ENCODE measurements at regions not wholly inside any gene's neighbourhood (a gene's known extent, or its start where the extent isn't known, plus 50 kb on each side); places are given as distances from the start of the nearest gene placed in this dataset.

DNA sequence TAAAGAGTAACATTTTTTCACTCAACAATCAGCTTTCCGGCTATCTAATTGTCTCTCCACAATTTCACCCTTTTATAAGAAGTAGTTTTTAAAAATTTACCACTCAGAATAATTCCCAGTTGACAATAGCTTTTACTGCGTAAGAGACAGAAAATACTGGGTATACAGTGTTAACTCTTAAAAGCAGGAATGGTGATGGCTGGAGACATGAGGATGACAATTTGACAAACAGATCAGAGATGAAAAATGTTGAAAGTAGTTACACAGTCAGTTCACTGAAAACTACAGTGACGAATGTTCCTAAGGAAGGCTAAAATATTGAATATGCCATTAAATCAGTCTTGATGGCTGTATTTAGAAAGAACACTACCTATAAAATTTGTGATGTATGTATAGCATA is 1146.8 kb upstream of the B3GALT2 start:
- TF ChIP-seq EZH2 (IDR thresholded peaks at IDR 0.05): no peak
- H3K9me3 Mint-ChIP-seq: no peaks in the 10 kb centered on the region
- Histone ChIP-seq H3K4me1 (no peaks in the 10 kb centered on the region), H3K36me3 (no peaks in the 10 kb centered on the region), H3K4me2 (no peak overlapping the region), H3F3A (ENCODE audit: low read depth) (no peaks in the 10 kb centered on the region), H3K4me3 (no peak overlapping the region), H3K27me3 (no peaks in the 10 kb centered on the region), H3K79me2 (ENCODE audit: low read depth) (no peaks in the 10 kb centered on the region), H4K20me1 (ENCODE audit: low read depth) (no peaks in the 10 kb centered on the region), H2AFZ (replicated peaks) (no peak overlapping the region), H3K9me3 (ENCODE audit: low read depth) (no peaks in the 10 kb centered on the region), H3K9ac (no peak overlapping the region), H3K27ac (no peak overlapping the region)
- no peak overlapping the region for H3K4me3 Mint-ChIP-seq
- H3K27me3 Mint-ChIP-seq (ENCODE audit: insufficient read depth, low read depth): no peaks in the 10 kb centered on the region
- H3K4me1 Mint-ChIP-seq: no peaks in the 10 kb centered on the region
- no peak overlapping the region for H3K27ac Mint-ChIP-seq
- DNase-seq (ENCODE audit: low spot score): no peak
- no peaks in the 10 kb centered on the region for H3K36me3 Mint-ChIP-seq

DNA sequence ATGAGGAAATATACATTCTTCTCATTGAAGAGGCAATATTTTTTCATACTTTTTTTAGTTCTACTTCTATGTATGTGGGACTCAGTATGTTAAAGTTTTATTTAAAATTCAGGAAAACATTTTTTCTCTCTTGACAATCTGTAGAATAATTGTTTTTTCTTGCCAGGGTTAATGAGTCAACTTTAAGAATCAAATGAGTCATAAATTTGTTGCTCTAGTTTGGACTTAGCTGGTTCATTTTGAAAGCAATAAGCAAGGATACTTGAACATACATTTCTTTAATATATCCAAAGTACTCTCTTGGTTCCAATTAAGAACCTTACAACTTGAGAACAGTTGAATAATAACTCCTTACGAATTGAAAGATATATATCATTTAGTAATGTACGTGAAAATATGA is 1145.3 kb upstream of the B3GALT2 start:
- Histone ChIP-seq H3K4me1 (no peaks in the 10 kb centered on the region), H3K36me3 (no peaks in the 10 kb centered on the region), H3K9me3 (ENCODE audit: low read depth) (no peaks in the 10 kb centered on the region), H3K9ac (no peak overlapping the region), H3K27me3 (no peaks in the 10 kb centered on the region), H3K79me2 (ENCODE audit: low read depth) (no peaks in the 10 kb centered on the region), H3K4me2 (no peak overlapping the region), H2AFZ (replicated peaks) (no peak overlapping the region), H3K4me3 (no peak overlapping the region), H4K20me1 (ENCODE audit: low read depth) (no peaks in the 10 kb centered on the region), H3F3A (ENCODE audit: low read depth) (no peaks in the 10 kb centered on the region), H3K27ac (no peak overlapping the region)
- no peak for TF ChIP-seq EZH2 (IDR thresholded peaks at IDR 0.05)
- TF ChIP-seq, protein P1, sequence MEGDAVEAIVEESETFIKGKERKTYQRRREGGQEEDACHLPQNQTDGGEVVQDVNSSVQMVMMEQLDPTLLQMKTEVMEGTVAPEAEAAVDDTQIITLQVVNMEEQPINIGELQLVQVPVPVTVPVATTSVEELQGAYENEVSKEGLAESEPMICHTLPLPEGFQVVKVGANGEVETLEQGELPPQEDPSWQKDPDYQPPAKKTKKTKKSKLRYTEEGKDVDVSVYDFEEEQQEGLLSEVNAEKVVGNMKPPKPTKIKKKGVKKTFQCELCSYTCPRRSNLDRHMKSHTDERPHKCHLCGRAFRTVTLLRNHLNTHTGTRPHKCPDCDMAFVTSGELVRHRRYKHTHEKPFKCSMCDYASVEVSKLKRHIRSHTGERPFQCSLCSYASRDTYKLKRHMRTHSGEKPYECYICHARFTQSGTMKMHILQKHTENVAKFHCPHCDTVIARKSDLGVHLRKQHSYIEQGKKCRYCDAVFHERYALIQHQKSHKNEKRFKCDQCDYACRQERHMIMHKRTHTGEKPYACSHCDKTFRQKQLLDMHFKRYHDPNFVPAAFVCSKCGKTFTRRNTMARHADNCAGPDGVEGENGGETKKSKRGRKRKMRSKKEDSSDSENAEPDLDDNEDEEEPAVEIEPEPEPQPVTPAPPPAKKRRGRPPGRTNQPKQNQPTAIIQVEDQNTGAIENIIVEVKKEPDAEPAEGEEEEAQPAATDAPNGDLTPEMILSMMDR (IDR thresholded peaks at IDR 0.05): no peak
- no peak for TF ChIP-seq EZH2phosphoT487 (IDR thresholded peaks at IDR 0.05)
- no peak for DNase-seq (ENCODE audit: low spot score)
- Mint-ChIP-seq H3K4me1 (no peaks in the 10 kb centered on the region), H3K4me3 (no peak overlapping the region), H3K27me3 (ENCODE audit: insufficient read depth, low read depth) (no peaks in the 10 kb centered on the region), H3K36me3 (no peaks in the 10 kb centered on the region), H3K9me3 (no peaks in the 10 kb centered on the region), H3K27ac (no peak overlapping the region)

DNA sequence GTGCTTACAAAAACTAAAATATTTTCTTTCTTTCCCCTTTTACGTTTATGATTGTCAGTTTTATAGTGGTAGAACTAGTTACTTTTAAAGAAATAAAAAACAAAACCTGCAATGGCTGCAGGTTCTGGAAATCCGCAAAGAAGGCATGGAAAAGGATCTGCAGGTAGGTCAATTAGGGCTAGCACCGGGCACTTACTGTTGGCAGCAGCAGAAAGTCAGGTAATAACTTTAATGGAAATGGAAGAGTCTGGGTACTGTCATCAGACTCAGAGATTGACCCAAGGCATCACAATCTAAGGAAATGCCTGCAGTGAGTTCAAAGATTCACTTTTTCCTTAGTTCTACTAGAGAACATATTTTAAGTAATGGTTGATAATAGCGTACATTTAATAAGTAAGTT is 1136.3 kb upstream of the B3GALT2 start:
- Histone ChIP-seq H4K20me1 (ENCODE audit: low read depth) (no peaks in the 10 kb centered on the region), H3K27me3 (no peaks in the 10 kb centered on the region), H3K27ac (no peak overlapping the region), H2AFZ (replicated peaks) (no peak overlapping the region), H3K4me3 (no peak overlapping the region), H3K4me2 (no peak overlapping the region), H3F3A (ENCODE audit: low read depth) (no peaks in the 10 kb centered on the region), H3K4me1 (no peaks in the 10 kb centered on the region), H3K79me2 (ENCODE audit: low read depth) (no peaks in the 10 kb centered on the region), H3K36me3 (no peaks in the 10 kb centered on the region), H3K9ac (no peak overlapping the region), H3K9me3 (ENCODE audit: low read depth) (no peaks in the 10 kb centered on the region)
- Mint-ChIP-seq H3K9me3 (no peaks in the 10 kb centered on the region), H3K27me3 (ENCODE audit: insufficient read depth, low read depth) (no peaks in the 10 kb centered on the region), H3K4me1 (no peaks in the 10 kb centered on the region), H3K4me3 (no peak overlapping the region), H3K36me3 (no peaks in the 10 kb centered on the region), H3K27ac (no peak overlapping the region)
- TF ChIP-seq EZH2 (IDR thresholded peaks at IDR 0.05) (no peak), EZH2phosphoT487 (IDR thresholded peaks at IDR 0.05) (no peak)
- TF ChIP-seq, protein P1 (IDR thresholded peaks at IDR 0.05): no peak
- DNase-seq (ENCODE audit: low spot score): no peak

DNA sequence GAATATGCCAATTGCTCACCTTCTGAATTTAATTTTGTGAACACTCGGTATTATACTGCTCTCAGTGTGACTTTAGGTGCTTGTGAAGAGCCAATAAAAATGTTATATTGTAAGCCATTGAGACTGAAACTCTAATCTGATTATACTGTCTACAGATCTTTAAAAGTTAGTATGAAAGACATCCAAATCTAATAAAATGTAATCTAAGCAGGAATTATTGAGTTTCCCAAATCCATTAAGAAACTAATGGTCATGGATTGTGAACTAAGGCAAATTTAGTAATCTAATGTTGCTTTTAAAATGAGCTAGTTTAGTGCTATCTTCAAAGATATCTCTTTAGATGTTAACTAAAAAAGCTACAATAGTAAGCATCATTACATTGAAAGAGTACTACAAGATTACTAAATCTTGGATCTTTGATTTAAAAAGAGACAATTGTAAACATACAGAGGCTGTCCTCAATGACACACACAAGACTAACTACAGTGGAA is 1132.4 kb upstream of the B3GALT2 start:
- H3K4me3 ChIP-seq: no peak overlapping the region
- H3K36me3 ChIP-seq: no peaks in the 10 kb centered on the region
- no peak overlapping the region for H3K4me2 ChIP-seq
- Mint-ChIP-seq H3K36me3 (no peaks in the 10 kb centered on the region), H3K4me1 (no peaks in the 10 kb centered on the region), H3K4me3 (no peak overlapping the region), H3K27ac (no peak overlapping the region), H3K27me3 (ENCODE audit: insufficient read depth, low read depth) (no peaks in the 10 kb centered on the region), H3K9me3 (no peaks in the 10 kb centered on the region)
- H3F3A ChIP-seq (ENCODE audit: low read depth): no peaks in the 10 kb centered on the region
- no peaks in the 10 kb centered on the region for H3K27me3 ChIP-seq
- H3K9me3 ChIP-seq (ENCODE audit: low read depth): no peaks in the 10 kb centered on the region
- no peak overlapping the region for H3K9ac ChIP-seq
- no peaks in the 10 kb centered on the region for H3K79me2 ChIP-seq (ENCODE audit: low read depth)
- H3K27ac ChIP-seq: no peak overlapping the region
- DNase-seq (ENCODE audit: low spot score): no peak
- H2AFZ ChIP-seq (replicated peaks): no peak overlapping the region
- H3K4me1 ChIP-seq: no peaks in the 10 kb centered on the region
- H4K20me1 ChIP-seq (ENCODE audit: low read depth): no peaks in the 10 kb centered on the region
- TF ChIP-seq, protein P1 (IDR thresholded peaks at IDR 0.05): no peak
- TF ChIP-seq EZH2 (IDR thresholded peaks at IDR 0.05) (no peak), EZH2phosphoT487 (IDR thresholded peaks at IDR 0.05) (no peak)

All from neural progenitor cell (in vitro differentiated cells).